Stimulated activated CD4-positive, alpha-beta T cell treated with anti-CD3 and anti-CD28 coated beads, TNF-alpha, amount 100 ng/mL, for 1 hour (primary cell): ENCODE measurements at regions not wholly inside any gene's neighbourhood (a gene's known extent, or its start where the extent isn't known, plus 50 kb on each side); places are given as distances from the start of the nearest gene placed in this dataset.

ENCODE experiments used
- DNase-seq, 3 donors: peaks; one replicate each; pipeline ENCODE4 v3.0.0-alpha.2; 2020; ENCODE audit warnings: low read depth in 3 of 3, low spot score in 1 of 3

GRCh38 chr2:212711856-212712255, 173.3 kb upstream of the ERBB4 start:
- no peak for DNase-seq

- DNase-seq: no peak
Measured at GRCh38 chr2:212709280-212709679, 170.7 kb upstream of the ERBB4 start.

- no peak for DNase-seq
Measured at GRCh38 chr2:212708355-212708754, 169.8 kb upstream of the ERBB4 start.

GRCh38 chr2:212695426-212695825, 156.8 kb upstream of the ERBB4 start:
- DNase-seq: no peak

- no peak for DNase-seq
Measured at GRCh38 chr2:212694398-212694797, 155.8 kb upstream of the ERBB4 start.

- no peak for DNase-seq
Measured at GRCh38 chr2:212692466-212692865, 153.9 kb upstream of the ERBB4 start.

GRCh38 chr2:212686285-212686895, 147.8 kb upstream of the ERBB4 start:
- DNase-seq: peak in 1 of 3 donors; percentile 24

- no peak for DNase-seq
Measured at GRCh38 chr2:212683346-212684097, 144.9 kb upstream of the ERBB4 start.

- DNase-seq: no peak
Measured at GRCh38 chr2:212682937-212683336, 144.3 kb upstream of the ERBB4 start.

GRCh38 chr2:212677466-212677865, 138.9 kb upstream of the ERBB4 start:
- DNase-seq: no peak

GRCh38 chr2:212672186-212672585, 133.6 kb upstream of the ERBB4 start:
- DNase-seq: no peak

- DNase-seq: no peak
Measured at GRCh38 chr2:212669761-212670160, 131.2 kb upstream of the ERBB4 start.

- DNase-seq: no peak
Measured at GRCh38 chr2:212667751-212668316, 129.2 kb upstream of the ERBB4 start.

- DNase-seq: no peak
Measured at GRCh38 chr2:212665948-212666347, 127.3 kb upstream of the ERBB4 start.

- DNase-seq: no peak
Measured at GRCh38 chr2:212659441-212659840, 120.8 kb upstream of the ERBB4 start.

GRCh38 chr2:212649646-212650045, 111.0 kb upstream of the ERBB4 start:
- no peak for DNase-seq

- DNase-seq: no peak
Measured at GRCh38 chr2:212646698-212647366, 108.2 kb upstream of the ERBB4 start.

- DNase-seq: no peak
Measured at GRCh38 chr2:212644195-212644837, 105.7 kb upstream of the ERBB4 start.

GRCh38 chr2:212640428-212640827, 101.8 kb upstream of the ERBB4 start:
- no peak for DNase-seq

- no peak for DNase-seq
Measured at GRCh38 chr2:212638694-212639093, 100.1 kb upstream of the ERBB4 start.

GRCh38 chr2:212628586-212628985, 90.0 kb upstream of the ERBB4 start:
- DNase-seq: no peak
